ENCODE measurements at regions not wholly inside any gene's neighbourhood (a gene's known extent, or its start where the extent isn't known, plus 50 kb on each side); places are given as distances from the start of the nearest gene placed in this dataset.

- no peak for TF ChIP-seq CTCF (IDR thresholded peaks at IDR 0.05)
- no peak for TF ChIP-seq EZH2 (IDR thresholded peaks at IDR 0.05)
Observed at GRCh38 chr5:124980163-124980941, 233.9 kb upstream of the ZNF608 start.
